B cell (primary cell): ENCODE measurements at regions not wholly inside any gene's neighbourhood (a gene's known extent, or its start where the extent isn't known, plus 50 kb on each side); places are given as distances from the start of the nearest gene placed in this dataset.

Source experiments
- ATAC-seq: fragments of 200-7000 bp; cut with Tn5 transposase; one replicate; pipeline ENCODE4 v1.10.0; 2021; ENCODE audit warnings: low read depth, mild to moderate bottlenecking, moderate number of reproducible peaks, moderate library complexity
- CTCF ChIA-PET: fragments of 350-600 bp; sonication (Branson Sonifier 250); formaldehyde crosslinking; loops from one replicate; lab custom pipeline; 2021; ENCODE audit warnings: antibody characterized with exemption, inconsistent platforms; lab: Charles Lee
- POLR2A ChIA-PET: fragments of 350-600 bp; sonication (Branson Sonifier 250); formaldehyde crosslinking; loops from one replicate; lab custom pipeline; 2021; ENCODE audit warnings: antibody characterized with exemption; lab: Charles Lee
- DNase-seq: peaks from one replicate; pipeline ENCODE4 v3.0.0; 2013
- H2AFZ ChIP-seq: 2 replicates; pipeline ENCODE4 v1.6.1; 2012; ENCODE audit warnings: mild to moderate bottlenecking, low read depth, low read length; ENCODE audit not compliant: insufficient read depth, poor library complexity, severe bottlenecking
- H3K27ac ChIP-seq, 2 donors: 1 replicate in 1 of 2; 2 replicates in 1 of 2; pipeline ENCODE4 v1.5.1; 2012 to 2013; ENCODE audit warnings: low read length in 2 of 2, mild to moderate bottlenecking in 2 of 2, moderate library complexity in 1 of 2
- H3K27me3 ChIP-seq, 4 experiments: fragments of 200-600 bp in 1 of 4; sonication (generic) in 1 of 4; replicated peaks in 1 of 4; 1 replicate in 2 of 4; 2 replicates in 2 of 4; pipeline versions ENCODE4 v1.6.1 to v1.7.0; 2013 to 2016; ENCODE audit warnings: low read length in 3 of 4, mild to moderate bottlenecking in 2 of 4, mixed read lengths in 1 of 4, moderate library complexity in 1 of 4; ENCODE audit not compliant: insufficient read depth in 4 of 4, control insufficient read depth in 3 of 4; ENCODE audit errors: control extremely low read depth in 1 of 4
- H3K36me3 ChIP-seq, 2 experiments: replicated peaks in 1 of 2; 1 replicate in 1 of 2; 2 replicates in 1 of 2; pipeline versions ENCODE4 v1.6.1 to v1.7.1; 2013; ENCODE audit warnings: low read length in 1 of 2; ENCODE audit not compliant: insufficient read depth in 2 of 2, control insufficient read depth in 1 of 2; ENCODE audit errors: control extremely low read depth in 1 of 2, extremely low read depth in 1 of 2
- H3K4me1 ChIP-seq, 2 donors: fragments of 200-600 bp in 1 of 2; sonication (generic) in 1 of 2; 1 replicate in 1 of 2; 2 replicates in 1 of 2; pipeline versions ENCODE4 v1.5.1 to v1.6.1; 2013 to 2017; ENCODE audit warnings: low read length in 2 of 2; ENCODE audit not compliant: control insufficient read depth in 2 of 2, insufficient read depth in 2 of 2
- H3K4me2 ChIP-seq: replicated peaks from 2 replicates; pipeline ENCODE3; 2012; ENCODE audit warnings: mild to moderate bottlenecking, low read depth, low read length; ENCODE audit not compliant: poor library complexity, severe bottlenecking
- H3K4me3 ChIP-seq, 5 experiments: fragments of 200-600 bp in 1 of 5; sonication (generic) in 1 of 5; 1 replicate in 3 of 5; 2 replicates in 2 of 5; pipeline versions ENCODE4 v1.5.1 to v1.7.0; 2011 to 2016; ENCODE audit warnings: low read length in 4 of 5, mild to moderate bottlenecking in 4 of 5, low read depth in 2 of 5, control low read depth in 1 of 5, moderate library complexity in 1 of 5; ENCODE audit not compliant: insufficient read depth in 1 of 5; ENCODE audit errors: control extremely low read depth in 1 of 5, extremely low read depth in 1 of 5
- H3K79me2 ChIP-seq: fragments of 200-600 bp; sonication (generic); one replicate; pipeline ENCODE4 v1.6.0; 2016; ENCODE audit warnings: low read length; ENCODE audit not compliant: control insufficient read depth, insufficient read depth
- H3K9ac ChIP-seq: fragments of 200-600 bp; sonication (generic); 2 replicates; pipeline ENCODE4 v1.6.1; 2017; ENCODE audit warnings: mild to moderate bottlenecking, low read length, moderate library complexity
- H3K9me3 ChIP-seq, 3 donors: one replicate each; pipeline versions ENCODE4 v1.6.1 to v1.7.1; 2013; ENCODE audit warnings: low read length in 2 of 3; ENCODE audit not compliant: control insufficient read depth in 2 of 3, insufficient read depth in 1 of 3; ENCODE audit errors: control extremely low read depth in 1 of 3
- H4K20me1 ChIP-seq: 2 replicates; pipeline ENCODE4 v1.6.0; 2012; ENCODE audit warnings: mild to moderate bottlenecking, low read length; ENCODE audit not compliant: insufficient read depth, control insufficient read depth, poor library complexity, severe bottlenecking
- H3K27ac Mint-ChIP-seq: one replicate; pipeline ENCODE4 v1.8.0; 2021; ENCODE audit warnings: mixed read lengths
- H3K27me3 Mint-ChIP-seq: one replicate; pipeline ENCODE4 v1.8.0; 2021; ENCODE audit warnings: mixed read lengths
- H3K4me1 Mint-ChIP-seq: one replicate; pipeline ENCODE4 v1.8.0; 2021; ENCODE audit warnings: mixed read lengths
- H3K4me3 Mint-ChIP-seq: one replicate; pipeline ENCODE4 v1.8.0; 2021; ENCODE audit warnings: mixed read lengths
- H3K9me3 Mint-ChIP-seq: one replicate; pipeline ENCODE4 v1.8.0; 2022; ENCODE audit warnings: mixed read lengths; ENCODE audit not compliant: insufficient read depth
- CTCF ChIP-seq: fragments of 200-600 bp; IDR thresholded peaks from one replicate; pipeline ENCODE4 v1.8.0; 2022; ENCODE audit warnings: antibody characterized with exemption, mild to moderate bottlenecking
- EZH2 ChIP-seq: IDR thresholded peaks from 2 replicates; pipeline ENCODE4 v1.6.1; 2012; ENCODE audit warnings: borderline replicate concordance, low read depth, mild to moderate bottlenecking, moderate library complexity, low read length; ENCODE audit not compliant: insufficient read depth, poor library complexity, severe bottlenecking
- WGBS: methylation state at CpG from one replicate; pipeline ENCODE4 v1.1.5; 2013; ENCODE audit warnings: missing lambda C conversion rate; ENCODE audit not compliant: insufficient coverage; 5-methylcytosine and 5-hydroxymethylcytosine counted together
- intact Hi-C: fragments of 100-400 bp; cut with micrococcal nuclease; formaldehyde crosslinking; loops from one replicate; pipeline ENCODE4 v1.10.0; 2022

- ATAC-seq, result no peak
- intact Hi-C loops, result no loop called here
Observed at GRCh38 chr2:53260568-53260967, 507.0 kb upstream of the CHAC2 start.

GRCh38 chr2:53259395-53260009 is 508.1 kb upstream of the CHAC2 start:
- CTCF ChIA-PET, result no interaction called here
- H3K79me2 ChIP-seq, result no peaks in the 10 kb centered on the region
- ATAC-seq (no peak), DNase-seq (no peak)
- no peaks in the 10 kb centered on the region for H3K4me1 Mint-ChIP-seq
- no peaks in the 10 kb centered on the region for H4K20me1 ChIP-seq
- no peak overlapping the region for H2AFZ ChIP-seq
- no peak overlapping the region for H3K27ac Mint-ChIP-seq
- TF ChIP-seq EZH2 (no peak), CTCF (no peak)
- no peak overlapping the region for H3K9ac ChIP-seq
- H3K4me1 ChIP-seq, result no peaks in the 10 kb centered on the region
- H3K4me3 ChIP-seq, result no peak overlapping the region
- H3K27me3 Mint-ChIP-seq, result no peaks in the 10 kb centered on the region
- H3K9me3 Mint-ChIP-seq, result peaks cover 4% of the 10 kb centered on the region
- POLR2A ChIA-PET, result no interaction called here
- no peak overlapping the region for H3K27ac ChIP-seq
- WGBS, result 95% methylated on average over 29 of the region's 29 CpGs
- intact Hi-C loops, result no loop called here
- H3K27me3 ChIP-seq, result no peaks in the 10 kb centered on the region
- H3K9me3 ChIP-seq, result peaks cover 0 to 17% (median 0%) of the 10 kb centered on the region in 3 donors
- no peaks in the 10 kb centered on the region for H3K36me3 ChIP-seq
- no peak overlapping the region for H3K4me3 Mint-ChIP-seq
- no peak overlapping the region for H3K4me2 ChIP-seq

More at GRCh38 chr2:53260568-53260967, 507.0 kb upstream of the CHAC2 start:
- DNase-seq, result no peak
- H3K36me3 ChIP-seq, result no peaks in the 10 kb centered on the region
- Mint-ChIP-seq H3K4me3 (no peak overlapping the region), H3K9me3 (peaks cover 4% of the 10 kb centered on the region), H3K4me1 (no peaks in the 10 kb centered on the region), H3K27me3 (no peaks in the 10 kb centered on the region), H3K27ac (no peak overlapping the region)
- no peak overlapping the region for H3K4me2 ChIP-seq
- no peaks in the 10 kb centered on the region for H3K4me1 ChIP-seq
- no peak overlapping the region for H3K27ac ChIP-seq
- CTCF ChIA-PET, result no interaction called here
- no peaks in the 10 kb centered on the region for H3K27me3 ChIP-seq
- WGBS, result 89% methylated on average over 4 of the region's 5 CpGs
- POLR2A ChIA-PET, result no interaction called here
- H3K9me3 ChIP-seq, result peaks cover 0 to 17% (median 0%) of the 10 kb centered on the region in 3 donors
- H2AFZ ChIP-seq, result no peak overlapping the region
- no peak for TF ChIP-seq CTCF
- TF ChIP-seq EZH2, result no peak
- no peaks in the 10 kb centered on the region for H4K20me1 ChIP-seq
- H3K9ac ChIP-seq, result no peak overlapping the region
- H3K4me3 ChIP-seq, result no peak overlapping the region
- no peaks in the 10 kb centered on the region for H3K79me2 ChIP-seq
